ENCODE measurements at regions not wholly inside any gene's neighbourhood (a gene's known extent, or its start where the extent isn't known, plus 50 kb on each side); places are given as distances from the start of the nearest gene placed in this dataset.

DNA sequence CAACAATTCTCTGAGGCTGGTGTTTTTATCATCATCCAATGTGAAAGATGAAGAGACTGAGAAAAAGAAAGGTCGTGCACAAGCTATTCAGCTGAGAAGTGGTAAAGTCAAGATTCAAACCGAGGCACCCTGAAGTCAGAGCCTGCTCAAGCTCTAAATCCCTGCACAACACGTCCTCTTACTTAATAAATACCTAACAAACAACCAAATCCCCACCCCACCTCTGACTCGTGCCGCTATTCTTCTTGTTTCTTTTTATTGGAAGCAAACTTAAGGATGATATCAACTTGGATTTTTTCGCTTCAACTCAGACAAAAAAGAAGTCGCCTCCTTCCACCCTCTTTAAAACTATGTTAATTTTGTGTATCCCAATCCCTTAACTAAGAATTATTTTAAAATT lies 140.2 kb downstream of the CEP120 start:
- Histone ChIP-seq H3K4me3 (ENCODE audit: extremely low read depth in 1 of 4, insufficient read depth in 2 of 4, low read depth in 3 of 4, low read length in 4 of 4) (no peak overlapping the region), H4K5ac (ENCODE audit: insufficient read length, low read depth, low read length) (no peak overlapping the region), H3K4me2 (ENCODE audit: insufficient read depth in 1 of 2, low read depth in 2 of 2, low read length in 2 of 2) (no peak overlapping the region), H3K9ac (replicated peaks in 1 of 4; ENCODE audit: extremely low read depth in 1 of 4, low read depth in 3 of 4, low read length in 3 of 4) (no peak overlapping the region), H3K36me3 (ENCODE audit: control insufficient read depth in 2 of 4, insufficient read depth in 4 of 4, low read length in 3 of 4) (no peaks in the 10 kb centered on the region), H3K27me3 (replicated peaks in 1 of 4; ENCODE audit: control insufficient read depth in 3 of 4, extremely low read depth in 1 of 4, insufficient read depth in 3 of 4, low read length in 3 of 4) (no peaks in the 10 kb centered on the region; a peak in 3 of 7 replicates), H2BK20ac (ENCODE audit: low read length) (no peak overlapping the region), H3K23ac (ENCODE audit: insufficient read length) (no peak overlapping the region), H4K8ac (ENCODE audit: extremely low read depth, insufficient read depth, low read length) (no peak overlapping the region), H3K18ac (ENCODE audit: extremely low read depth, low read length) (no peak overlapping the region), H2AFZ (ENCODE audit: low read length) (no peak overlapping the region), H3K79me2 (ENCODE audit: control insufficient read depth in 1 of 2, insufficient read depth in 2 of 2, low read length in 2 of 2) (no peaks in the 10 kb centered on the region), H3K4ac (replicated peaks; ENCODE audit: insufficient read length, low read depth, low read length) (no peak overlapping the region), H4K20me1 (replicated peaks in 1 of 2; ENCODE audit: control insufficient read depth in 1 of 2, insufficient read depth in 2 of 2, low read length in 2 of 2) (no peaks in the 10 kb centered on the region), H3K23me2 (ENCODE audit: low read depth, low read length) (peaks cover 7% of the 10 kb centered on the region), H3K27ac (ENCODE audit: low read depth, low read length) (no peak overlapping the region), H3K4me1 (replicated peaks in 1 of 4; ENCODE audit: control insufficient read depth in 3 of 4, insufficient read depth in 4 of 4, low read length in 3 of 4) (peaks cover 0 to 2% (median 0%) of the 10 kb centered on the region in 4 experiments; a peak in 2 of 7 replicates), H2AK5ac (ENCODE audit: low read depth, low read length) (no peak overlapping the region), H2BK15ac (ENCODE audit: low read length) (no peak overlapping the region), H4K91ac (replicated peaks; ENCODE audit: insufficient read length, low read length) (no peak overlapping the region), H2BK12ac (ENCODE audit: low read depth, low read length) (no peak overlapping the region), H2BK5ac (ENCODE audit: low read depth, low read length) (no peak overlapping the region), H3K56ac (replicated peaks; ENCODE audit: insufficient read length, low read depth, low read length) (no peak overlapping the region), H2BK120ac (replicated peaks; ENCODE audit: low read depth, low read length) (no peak overlapping the region), H3K14ac (ENCODE audit: insufficient read length) (no peak overlapping the region), H3K9me3 (ENCODE audit: insufficient read depth in 2 of 2, low read depth in 1 of 2, low read length in 1 of 2) (no peaks in the 10 kb centered on the region), H3K79me1 (ENCODE audit: low read depth, low read length) (no peaks in the 10 kb centered on the region)
- DNase-seq (ENCODE audit: low read depth in 1 of 2, low spot score in 2 of 2): no peak
- FAIRE-seq: no peak
- TF ChIP-seq CHD2 (IDR thresholded peaks at IDR 0.05; ENCODE audit: low read length): no peak
- POLR2A ChIA-PET (ENCODE audit: partially characterized antibody): interaction anchor here (0.8 kb wide), 1 partner anchor 176 kb away, joined by 3 read pairs; no protein-coding TSS in a partner anchor
- CTCF ChIA-PET (ENCODE audit: partially characterized antibody): interaction anchor here (1.0 to 1.5 kb wide), 4 partner anchors 87 to 579 kb away, joined by 3 to 5 read pairs (median 3); partner anchors contain the start of gene CEP120
- WGBS, 2 experiments (ENCODE audit: extremely low coverage in 1 of 2, insufficient coverage in 1 of 2, insufficient read length in 1 of 2, insufficient replicate concordance in 2 of 2, low coverage in 1 of 2, low lambda C conversion rate in 2 of 2, missing lambda C conversion rate in 1 of 2): 65% methylated on average over 7 of the region's 7 CpGs; no CpG with 5 or more reads in 1 of the 2 experiments
